CD4-positive, alpha-beta T cell (primary cell): ENCODE measurements at regions not wholly inside any gene's neighbourhood (a gene's known extent, or its start where the extent isn't known, plus 50 kb on each side); places are given as distances from the start of the nearest gene placed in this dataset.
A peak's percentile ranks its signal among the peaks of the same experiment; 100 is the strongest.

ENCODE experiments used
- ATAC-seq: fragments of 200-7000 bp; cut with Tn5 transposase; one replicate; pipeline ENCODE4 v1.10.0; 2022; ENCODE audit warnings: mild to moderate bottlenecking; ENCODE audit not compliant: poor library complexity
- CTCF ChIA-PET: fragments of 350-600 bp; sonication (Branson Sonifier 250); formaldehyde crosslinking; loops from one replicate; lab custom pipeline; 2021; ENCODE audit warnings: antibody characterized with exemption, inconsistent platforms; lab: Charles Lee
- POLR2A ChIA-PET: fragments of 350-600 bp; sonication (Branson Sonifier 250); formaldehyde crosslinking; loops from one replicate; lab custom pipeline; 2021; ENCODE audit warnings: antibody characterized with exemption, inconsistent platforms; lab: Charles Lee
- DNase-seq, 14 experiments: peaks; one replicate each; pipeline ENCODE4 v3.0.0-alpha.2; 2013 to 2020; ENCODE audit warnings: mixed read lengths in 2 of 14
- H3K27ac ChIP-seq, 2 donors: one replicate each; pipeline versions ENCODE4 v1.5.1 to v1.7.0; 2013; ENCODE audit warnings: low read length in 2 of 2, low read depth in 1 of 2, mild to moderate bottlenecking in 1 of 2
- H3K27me3 ChIP-seq, 2 experiments: 1 replicate in 1 of 2; 2 replicates in 1 of 2; pipeline versions ENCODE4 v1.6.1 to v1.7.0; 2013; ENCODE audit warnings: low read length in 2 of 2, control low read depth in 1 of 2, mild to moderate bottlenecking in 1 of 2, moderate library complexity in 1 of 2; ENCODE audit not compliant: insufficient read depth in 2 of 2, control insufficient read depth in 1 of 2
- H3K36me3 ChIP-seq: one replicate; pipeline ENCODE4 v1.6.1; 2013; ENCODE audit warnings: low read length, control low read depth; ENCODE audit not compliant: insufficient read depth
- H3K4me1 ChIP-seq: one replicate; pipeline ENCODE4 v1.6.1; 2013; ENCODE audit warnings: low read length, control low read depth; ENCODE audit not compliant: insufficient read depth
- H3K4me3 ChIP-seq: one replicate; pipeline ENCODE4 v1.5.1; 2013; ENCODE audit warnings: mild to moderate bottlenecking, low read length, moderate library complexity
- H3K9me3 ChIP-seq, 2 experiments: 1 replicate in 1 of 2; 2 replicates in 1 of 2; pipeline versions ENCODE4 v1.6.1 to v1.7.0; 2013; ENCODE audit warnings: low read length in 2 of 2, mild to moderate bottlenecking in 2 of 2, control low read depth in 1 of 2, moderate library complexity in 1 of 2; ENCODE audit not compliant: control insufficient read depth in 1 of 2, insufficient read depth in 1 of 2
- H3K27ac Mint-ChIP-seq: one replicate; pipeline ENCODE4 v1.8.0; 2020; ENCODE audit warnings: mixed read lengths
- H3K27me3 Mint-ChIP-seq: one replicate; pipeline ENCODE4 v1.8.0; 2021; ENCODE audit warnings: mixed read lengths
- H3K36me3 Mint-ChIP-seq: one replicate; pipeline ENCODE4 v1.8.0; 2021; ENCODE audit warnings: low read depth, mixed read lengths
- H3K4me1 Mint-ChIP-seq: one replicate; pipeline ENCODE4 v1.8.0; 2021; ENCODE audit warnings: low read depth, mixed read lengths
- H3K4me3 Mint-ChIP-seq: one replicate; pipeline ENCODE4 v1.8.0; 2020; ENCODE audit warnings: mild to moderate bottlenecking, mixed read lengths
- H3K9me3 Mint-ChIP-seq: one replicate; pipeline ENCODE4 v1.8.0; 2020; ENCODE audit warnings: mixed read lengths
- CTCF ChIP-seq: fragments of 200-600 bp; IDR thresholded peaks from one replicate; pipeline ENCODE4 v1.8.0; 2022; ENCODE audit warnings: antibody characterized with exemption, mild to moderate bottlenecking
- intact Hi-C, 2 experiments: fragments of 100-400 bp; cut with DNase I in 1 of 2; cut with micrococcal nuclease in 1 of 2; formaldehyde crosslinking; loops; one replicate each; pipeline versions ENCODE4 v1.15.1 to v1.9.0; 2023 to 2025; cut with DNase I, micrococcal nuclease

- no peak overlapping the region for H3K27ac ChIP-seq
- Mint-ChIP-seq H3K27ac (peak overlapping the region; percentile 78), H3K4me1 (peaks cover 37% of the 10 kb centered on the region), H3K27me3 (no peaks in the 10 kb centered on the region), H3K4me3 (no peak overlapping the region), H3K9me3 (no peaks in the 10 kb centered on the region), H3K36me3 (no peaks in the 10 kb centered on the region)
- H3K9me3 ChIP-seq, result no peaks in the 10 kb centered on the region
- ATAC-seq (peak; percentile 32), DNase-seq (no peak)
- no peaks in the 10 kb centered on the region for H3K27me3 ChIP-seq
- no peak overlapping the region for H3K4me3 ChIP-seq
- intact Hi-C loops, result no loop called here
- no peaks in the 10 kb centered on the region for H3K36me3 ChIP-seq
- no peak for TF ChIP-seq CTCF
- ChIA-PET CTCF (interaction anchor here (1.2 to 1.5 kb wide), 2 partner anchors 24 to 462 kb away, joined by 3 to 4 read pairs; no protein-coding TSS in a partner anchor), POLR2A (interaction anchor here (0.7 to 1.7 kb wide), 3 partner anchors 12 to 433 kb away, joined by 3 to 4 read pairs (median 3); no protein-coding TSS in a partner anchor)
- peaks cover 2% of the 10 kb centered on the region for H3K4me1 ChIP-seq
These were observed 434.1 kb upstream of the OR4E1 start for GRCh38 chr14:22107753-22108152.

GRCh38 chr14:22106700-22107697 is 433.4 kb upstream of the OR4E1 start:
- ChIA-PET CTCF (interaction anchor here (1.2 to 1.5 kb wide), 3 partner anchors 23 to 463 kb away, joined by 3 to 4 read pairs (median 4); no protein-coding TSS in a partner anchor), POLR2A (interaction anchor here (0.7 to 1.7 kb wide), 2 partner anchors 41 to 434 kb away, joined by 3 to 4 read pairs; no protein-coding TSS in a partner anchor)
- Histone ChIP-seq H3K27ac (no peak overlapping the region), H3K9me3 (no peaks in the 10 kb centered on the region), H3K36me3 (no peaks in the 10 kb centered on the region), H3K27me3 (no peaks in the 10 kb centered on the region), H3K4me1 (peaks cover 2% of the 10 kb centered on the region), H3K4me3 (no peak overlapping the region)
- TF ChIP-seq CTCF, result no peak
- peak overlapping the region; percentile 78 for H3K27ac Mint-ChIP-seq
- ATAC-seq, result no peak
- H3K4me1 Mint-ChIP-seq, result peaks cover 32% of the 10 kb centered on the region
- no peaks in the 10 kb centered on the region for H3K27me3 Mint-ChIP-seq
- no peaks in the 10 kb centered on the region for H3K9me3 Mint-ChIP-seq
- intact Hi-C loops, result no loop called here
- H3K36me3 Mint-ChIP-seq, result no peaks in the 10 kb centered on the region
- H3K4me3 Mint-ChIP-seq, result no peak overlapping the region
- DNase-seq, result no peak

- ChIA-PET CTCF (no interaction called here), POLR2A (no interaction called here)
- Mint-ChIP-seq H3K36me3 (no peaks in the 10 kb centered on the region), H3K4me3 (peak overlapping the region; percentile 56), H3K27ac (peak overlapping the region; percentile 71), H3K9me3 (no peaks in the 10 kb centered on the region), H3K4me1 (peaks cover 29% of the 10 kb centered on the region), H3K27me3 (no peaks in the 10 kb centered on the region)
- Histone ChIP-seq H3K4me3 (peak overlapping the region; percentile 17), H3K4me1 (peaks cover 2% of the 10 kb centered on the region), H3K27me3 (no peaks in the 10 kb centered on the region), H3K9me3 (no peaks in the 10 kb centered on the region), H3K27ac (no peak overlapping the region), H3K36me3 (no peaks in the 10 kb centered on the region)
- no peak for DNase-seq
- peak; percentile 67 for ATAC-seq
- intact Hi-C loops, result no loop called here
- no peak for TF ChIP-seq CTCF
These were observed 432.0 kb upstream of the OR4E1 start for GRCh38 chr14:22105624-22106006.
